ENCODE measurements at regions not wholly inside any gene's neighbourhood (a gene's known extent, or its start where the extent isn't known, plus 50 kb on each side); places are given as distances from the start of the nearest gene placed in this dataset.
"Not testable (repeated sequence)": the region's sequence is repeated elsewhere in the genome, so short reads cannot be mapped to it uniquely, and the experiment has no call there.

GRCh38 chr4:33482773-33483172, 2761.5 kb downstream of the ARAP2 start:
- ChIA-PET CTCF (no interaction called here), POLR2A (no interaction called here)

- POLR2A ChIA-PET, result no interaction called here
- CTCF ChIA-PET, result no interaction called here
These were observed 2759.2 kb downstream of the ARAP2 start for GRCh38 chr4:33485111-33485510.

GRCh38 chr4:33493231-33493630, 2751.1 kb downstream of the ARAP2 start:
- CTCF ChIA-PET, result no interaction called here
- POLR2A ChIA-PET, result no interaction called here

GRCh38 chr4:33494150-33494549, 2750.2 kb downstream of the ARAP2 start:
- POLR2A ChIA-PET, result no interaction called here
- CTCF ChIA-PET, result no interaction called here

- CTCF ChIA-PET, POLR2A ChIA-PET: not testable (repeated sequence)
These were observed 2742.7 kb downstream of the ARAP2 start for GRCh38 chr4:33501587-33501986.

- ChIA-PET POLR2A (no interaction called here), CTCF (no interaction called here)
These were observed 2731.9 kb downstream of the ARAP2 start for GRCh38 chr4:33512397-33512796.

- CTCF ChIA-PET, result no interaction called here
- POLR2A ChIA-PET, result no interaction called here
These were observed 2725.5 kb downstream of the ARAP2 start for GRCh38 chr4:33518856-33519255.

- ChIA-PET CTCF (no interaction called here), POLR2A (no interaction called here)
These were observed 2711.5 kb downstream of the ARAP2 start for GRCh38 chr4:33532821-33533220.

GRCh38 chr4:33536898-33537297, 2707.4 kb downstream of the ARAP2 start:
- POLR2A ChIA-PET, result no interaction called here
- CTCF ChIA-PET, result no interaction called here

GRCh38 chr4:33537527-33537926, 2706.8 kb downstream of the ARAP2 start:
- CTCF ChIA-PET, result no interaction called here
- POLR2A ChIA-PET, result no interaction called here

GRCh38 chr4:33543941-33544450, 2700.3 kb downstream of the ARAP2 start:
- ChIA-PET CTCF (no interaction called here), POLR2A (no interaction called here)

- POLR2A ChIA-PET, result no interaction called here
- CTCF ChIA-PET, result no interaction called here
These were observed 2693.1 kb downstream of the ARAP2 start for GRCh38 chr4:33551244-33551643.

GRCh38 chr4:33561259-33561658, 2683.1 kb downstream of the ARAP2 start:
- ChIA-PET POLR2A (no interaction called here), CTCF (no interaction called here)

- CTCF ChIA-PET, result no interaction called here
- POLR2A ChIA-PET, result no interaction called here
These were observed 2677.7 kb downstream of the ARAP2 start for GRCh38 chr4:33566649-33567048.

GRCh38 chr4:33577791-33578190, 2666.5 kb downstream of the ARAP2 start:
- POLR2A ChIA-PET, result no interaction called here
- CTCF ChIA-PET, result no interaction called here

GRCh38 chr4:33579951-33580350, 2664.4 kb downstream of the ARAP2 start:
- CTCF ChIA-PET, result no interaction called here
- POLR2A ChIA-PET, result no interaction called here

GRCh38 chr4:33592701-33593100, 2651.6 kb downstream of the ARAP2 start:
- POLR2A ChIA-PET, result no interaction called here
- CTCF ChIA-PET, result no interaction called here

- ChIA-PET POLR2A (no interaction called here), CTCF (no interaction called here)
These were observed 2637.4 kb downstream of the ARAP2 start for GRCh38 chr4:33606951-33607350.

- ChIA-PET POLR2A (no interaction called here), CTCF (no interaction called here)
These were observed 2628.2 kb downstream of the ARAP2 start for GRCh38 chr4:33616121-33616520.

GRCh38 chr4:33625748-33626147, 2618.6 kb downstream of the ARAP2 start:
- ChIA-PET POLR2A (no interaction called here), CTCF (no interaction called here)

- ChIA-PET CTCF (no interaction called here), POLR2A (no interaction called here)
These were observed 2618.1 kb downstream of the ARAP2 start for GRCh38 chr4:33626221-33626620.

GRCh38 chr4:33628296-33628695, 2616.0 kb downstream of the ARAP2 start:
- CTCF ChIA-PET, result no interaction called here

GRCh38 chr4:33649015-33649414, 2595.3 kb downstream of the ARAP2 start:
- ChIA-PET CTCF (no interaction called here), POLR2A (no interaction called here)

More at GRCh38 chr4:33628296-33628695, 2616.0 kb downstream of the ARAP2 start:
- POLR2A ChIA-PET, result no interaction called here

Measured in activated CD8-positive, alpha-beta memory T cell treated with anti-CD3 and anti-CD28 coated beads for 36 hours (primary cell).